ENCODE measurements at regions not wholly inside any gene's neighbourhood (a gene's known extent, or its start where the extent isn't known, plus 50 kb on each side); places are given as distances from the start of the nearest gene placed in this dataset.

DNA sequence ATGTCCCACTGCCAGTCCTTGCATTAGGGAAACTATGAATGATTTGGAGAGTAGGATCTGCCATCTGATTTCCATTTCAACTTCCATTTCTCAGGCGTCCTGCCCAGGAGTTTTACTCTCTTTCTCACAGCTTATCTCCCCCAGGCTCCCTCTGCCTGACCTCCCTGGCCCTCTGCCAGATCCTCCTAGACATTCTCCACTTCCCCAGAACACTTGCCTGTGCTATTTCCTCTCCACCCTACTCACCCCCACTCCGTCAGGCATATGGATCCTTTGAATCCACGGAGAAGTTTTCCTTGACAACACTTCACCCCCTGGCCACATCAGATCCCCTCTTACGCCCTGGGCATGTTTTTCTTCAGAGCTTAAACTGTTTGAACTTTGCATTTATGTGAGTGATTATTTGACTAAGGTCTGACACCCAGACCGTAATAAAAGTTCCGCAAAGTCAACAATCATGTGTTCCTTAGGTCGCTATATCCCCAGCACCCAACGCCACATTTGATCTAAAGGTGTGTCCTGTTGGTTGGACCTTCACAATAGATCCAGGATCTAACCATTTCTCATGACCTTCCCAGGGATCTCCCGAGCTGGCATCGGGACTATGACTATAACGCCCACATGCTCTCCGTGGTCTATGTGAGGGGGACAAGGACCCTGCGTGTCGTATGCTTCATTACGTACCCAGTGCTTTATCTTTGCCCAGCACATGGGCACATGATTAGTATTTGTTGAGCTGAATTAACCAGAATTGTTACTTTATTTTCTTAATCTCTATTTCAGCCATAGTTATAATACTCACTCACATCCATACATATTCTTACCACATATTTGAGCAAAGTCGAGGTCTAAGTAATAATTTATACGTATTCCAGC, 255.8 kb upstream of the FOXN3 start:
- no peak for TF ChIP-seq CTCF (IDR thresholded peaks at IDR 0.05)
- no peak for TF ChIP-seq POLR2A (IDR thresholded peaks at IDR 0.05; ENCODE audit: low read depth)

Measured in esophagus muscularis mucosa (tissue), 3 donors.